Natural killer cell (primary cell): ENCODE measurements at regions not wholly inside any gene's neighbourhood (a gene's known extent, or its start where the extent isn't known, plus 50 kb on each side); places are given as distances from the start of the nearest gene placed in this dataset.

Experiments
- ATAC-seq, 3 donors: fragments of 150-1000 bp in 2 of 3; fragments of 200-7000 bp in 1 of 3; cut with Tn5 transposase; 1 replicate in 1 of 3; 2 replicates in 2 of 3; pipeline ENCODE4 v1.10.0; 2021; ENCODE audit warnings: mild to moderate bottlenecking in 2 of 3, moderate library complexity in 2 of 3
- DNase-seq, 2 donors: peaks; one replicate each; pipeline versions ENCODE4 v3.0.0 to v3.0.0-alpha.2; 2013 to 2021; ENCODE audit warnings: mixed read lengths in 1 of 2
- H3K27ac ChIP-seq: one replicate; pipeline ENCODE4 v1.5.1; 2013; ENCODE audit warnings: mild to moderate bottlenecking, low read length
- H3K27me3 ChIP-seq: one replicate; pipeline ENCODE4 v1.6.1; 2013; ENCODE audit warnings: low read length; ENCODE audit not compliant: control insufficient read depth, insufficient read depth
- H3K36me3 ChIP-seq: one replicate; pipeline ENCODE4 v1.6.1; 2013; ENCODE audit warnings: low read length; ENCODE audit not compliant: control insufficient read depth, insufficient read depth
- H3K4me1 ChIP-seq: one replicate; pipeline ENCODE4 v1.6.1; 2013; ENCODE audit warnings: low read length; ENCODE audit not compliant: control insufficient read depth, insufficient read depth
- H3K4me3 ChIP-seq: one replicate; pipeline ENCODE4 v1.5.1; 2013; ENCODE audit warnings: low read length
- H3K9me3 ChIP-seq: one replicate; pipeline ENCODE4 v1.6.1; 2013; ENCODE audit warnings: low read length; ENCODE audit not compliant: control insufficient read depth, insufficient read depth
- H3K27ac Mint-ChIP-seq, 2 donors: one replicate each; pipeline ENCODE4 v1.8.0; 2022; ENCODE audit warnings: mild to moderate bottlenecking in 2 of 2, mixed read lengths in 2 of 2, moderate library complexity in 1 of 2
- H3K27me3 Mint-ChIP-seq, 2 donors: one replicate each; pipeline ENCODE4 v1.8.0; 2022; ENCODE audit warnings: low read depth in 2 of 2, mixed read lengths in 2 of 2
- H3K36me3 Mint-ChIP-seq: one replicate; pipeline ENCODE4 v1.8.0; 2022; ENCODE audit warnings: mixed read lengths
- H3K4me1 Mint-ChIP-seq, 2 donors: one replicate each; pipeline ENCODE4 v1.8.0; 2022; ENCODE audit warnings: mixed read lengths in 2 of 2
- H3K4me3 Mint-ChIP-seq: one replicate; pipeline ENCODE4 v1.8.0; 2022; ENCODE audit warnings: mild to moderate bottlenecking, moderate library complexity, mixed read lengths
- H3K9me3 Mint-ChIP-seq, 2 donors: one replicate each; pipeline ENCODE4 v1.8.0; 2022; ENCODE audit warnings: mixed read lengths in 2 of 2
- CTCF ChIP-seq: fragments of 200-600 bp; IDR thresholded peaks from one replicate; pipeline ENCODE4 v1.8.0; 2022; ENCODE audit warnings: antibody characterized with exemption
- WGBS: methylation state at CpG from one replicate; pipeline ENCODE4 v1.1.7; 2013; ENCODE audit warnings: missing lambda C conversion rate; ENCODE audit not compliant: insufficient coverage; 5-methylcytosine and 5-hydroxymethylcytosine counted together
- intact Hi-C: fragments of 100-400 bp; cut with micrococcal nuclease; formaldehyde crosslinking; loops from one replicate; pipeline ENCODE4 v1.14.2; 2022

GRCh38 chr15:93190238-93190637 is 101.2 kb upstream of the RGMA start:
- ATAC-seq (no peak), DNase-seq (no peak)
- H3K4me3 Mint-ChIP-seq: no peak overlapping the region
- no peak overlapping the region for H3K27ac Mint-ChIP-seq
- no peaks in the 10 kb centered on the region for H3K9me3 ChIP-seq
- H3K9me3 Mint-ChIP-seq: no peaks in the 10 kb centered on the region
- TF ChIP-seq CTCF: no peak
- H3K4me3 ChIP-seq: no peak overlapping the region
- WGBS: 92% methylated on average over 6 of the region's 8 CpGs
- no peaks in the 10 kb centered on the region for H3K36me3 ChIP-seq
- intact Hi-C loops: no loop called here
- no peaks in the 10 kb centered on the region for H3K36me3 Mint-ChIP-seq
- H3K27ac ChIP-seq: no peak overlapping the region
- peaks cover 20 to 65% of the 10 kb centered on the region in 2 donors for H3K27me3 Mint-ChIP-seq
- H3K4me1 ChIP-seq: no peaks in the 10 kb centered on the region
- no peaks in the 10 kb centered on the region for H3K4me1 Mint-ChIP-seq
- H3K27me3 ChIP-seq: no peaks in the 10 kb centered on the region

GRCh38 chr15:93189561-93189960 is 100.5 kb upstream of the RGMA start:
- intact Hi-C loops: no loop called here
- Histone ChIP-seq H3K36me3 (no peaks in the 10 kb centered on the region), H3K4me3 (no peak overlapping the region), H3K27me3 (no peaks in the 10 kb centered on the region), H3K4me1 (no peaks in the 10 kb centered on the region), H3K9me3 (no peaks in the 10 kb centered on the region), H3K27ac (no peak overlapping the region)
- H3K27me3 Mint-ChIP-seq: peaks cover 20 to 60% of the 10 kb centered on the region in 2 donors
- H3K9me3 Mint-ChIP-seq: no peaks in the 10 kb centered on the region
- no peak overlapping the region for H3K4me3 Mint-ChIP-seq
- no peak overlapping the region for H3K27ac Mint-ChIP-seq
- DNase-seq (no peak), ATAC-seq (no peak)
- TF ChIP-seq CTCF: no peak
- no peaks in the 10 kb centered on the region for H3K4me1 Mint-ChIP-seq
- H3K36me3 Mint-ChIP-seq: no peaks in the 10 kb centered on the region
- WGBS: 61% methylated on average over 9 of the region's 9 CpGs

- Mint-ChIP-seq H3K27me3 (peaks cover 20 to 48% of the 10 kb centered on the region in 2 donors), H3K9me3 (no peaks in the 10 kb centered on the region), H3K36me3 (no peaks in the 10 kb centered on the region), H3K4me3 (no peak overlapping the region), H3K4me1 (no peaks in the 10 kb centered on the region), H3K27ac (no peak overlapping the region)
- WGBS: 94% methylated on average over 3 of the region's 3 CpGs
- Histone ChIP-seq H3K4me3 (no peak overlapping the region), H3K36me3 (no peaks in the 10 kb centered on the region), H3K27ac (no peak overlapping the region), H3K4me1 (no peaks in the 10 kb centered on the region), H3K9me3 (no peaks in the 10 kb centered on the region), H3K27me3 (no peaks in the 10 kb centered on the region)
- ATAC-seq: no peak
- intact Hi-C loops: no loop called here
- TF ChIP-seq CTCF: no peak
- no peak for DNase-seq
Measured at GRCh38 chr15:93188236-93188635, 99.2 kb upstream of the RGMA start.

- WGBS: 70% methylated on average over 3 of the region's 3 CpGs
- Histone ChIP-seq H3K27ac (no peak overlapping the region), H3K36me3 (no peaks in the 10 kb centered on the region), H3K27me3 (no peaks in the 10 kb centered on the region), H3K9me3 (no peaks in the 10 kb centered on the region), H3K4me3 (no peak overlapping the region), H3K4me1 (no peaks in the 10 kb centered on the region)
- intact Hi-C loops: no loop called here
- Mint-ChIP-seq H3K27me3 (peaks cover 19 to 42% of the 10 kb centered on the region in 2 donors), H3K4me1 (no peaks in the 10 kb centered on the region), H3K4me3 (no peak overlapping the region), H3K27ac (no peak overlapping the region), H3K9me3 (no peaks in the 10 kb centered on the region), H3K36me3 (no peaks in the 10 kb centered on the region)
- ATAC-seq (no peak), DNase-seq (no peak)
- TF ChIP-seq CTCF: no peak
Measured at GRCh38 chr15:93185796-93186195, 96.8 kb upstream of the RGMA start.
